Erythroblast (primary cell): ENCODE measurements at regions not wholly inside any gene's neighbourhood (a gene's known extent, or its start where the extent isn't known, plus 50 kb on each side); places are given as distances from the start of the nearest gene placed in this dataset.
"Not testable (repeated sequence)": the region's sequence is repeated elsewhere in the genome, so short reads cannot be mapped to it uniquely, and the experiment has no call there.

Experiments
- DNase-seq, 2 experiments: peaks; one replicate each; lab custom pipeline; 2025; lab: John Stamatoyannopoulos, UW
- GATA1 ChIP-seq: IDR thresholded peaks from 2 replicates; pipeline ENCODE4 v1.6.1; 2011; ENCODE audit warnings: low read depth, mild to moderate bottlenecking, control low read depth, low read length, moderate library complexity
- POLR2A ChIP-seq: IDR thresholded peaks from 2 replicates; pipeline ENCODE4 v1.6.1; 2011; ENCODE audit warnings: mild to moderate bottlenecking, low read length

DNA sequence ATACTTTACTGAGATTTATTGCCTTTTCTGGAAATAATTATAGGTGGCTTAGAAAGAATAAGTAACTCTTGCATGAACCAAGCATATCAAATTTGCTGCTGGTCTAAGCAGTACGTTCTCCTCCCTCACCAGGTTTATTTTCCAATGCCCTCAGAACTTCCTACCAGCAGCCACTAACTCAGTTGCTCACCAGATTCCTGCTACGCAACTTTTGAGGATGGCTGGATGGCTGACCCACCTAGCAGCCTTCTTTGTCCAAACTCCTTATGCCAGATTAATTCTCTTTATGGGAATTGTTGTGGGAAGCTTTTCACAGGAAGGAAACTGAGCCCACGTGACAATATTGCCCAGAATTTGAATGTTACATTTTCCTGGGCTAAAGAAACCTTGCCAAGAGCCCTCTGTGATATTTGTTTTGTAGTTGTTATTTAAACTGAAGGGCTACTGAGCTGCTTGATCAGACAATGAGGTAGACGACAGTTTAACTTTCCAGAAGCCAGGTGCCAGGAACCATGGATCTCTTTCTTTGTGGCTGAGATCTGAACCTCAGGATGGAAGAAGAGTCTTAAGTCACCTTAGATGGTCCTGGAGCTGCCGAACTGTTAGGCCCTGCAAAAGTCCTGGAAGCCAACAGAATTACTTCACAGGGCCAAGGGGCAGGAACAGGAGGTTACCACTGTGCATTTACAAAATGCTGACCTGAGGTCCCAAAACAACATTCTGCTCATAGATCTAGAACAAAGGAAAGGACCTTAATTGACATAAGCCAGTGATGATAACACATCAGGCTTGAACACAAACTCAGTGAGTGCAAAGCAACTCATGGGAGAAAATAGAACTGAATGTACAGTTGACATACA, 85.5 kb upstream of the ATP1A1 start:
- TF ChIP-seq GATA1 (no peak), POLR2A (no peak)
- DNase-seq: no peak

DNA sequence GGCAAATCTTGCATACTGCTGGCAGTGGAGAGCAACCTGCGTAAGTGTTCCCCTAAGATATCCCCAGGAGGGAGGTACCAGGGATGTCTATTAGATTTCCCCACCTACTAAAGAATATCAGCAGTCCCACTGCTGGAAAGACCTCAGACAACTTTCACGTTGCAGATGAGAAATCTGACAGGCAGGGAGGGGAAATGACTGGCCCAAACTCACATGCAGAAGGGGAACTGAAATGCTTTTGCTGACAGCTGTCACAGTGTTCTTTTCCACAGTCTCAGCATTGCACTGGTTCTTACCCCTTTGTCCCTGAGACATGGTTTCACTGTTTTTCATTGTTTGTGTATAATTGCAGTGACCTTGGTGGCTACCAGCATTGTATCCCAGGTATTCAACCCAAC, 84.8 kb upstream of the ATP1A1 start:
- no peak for TF ChIP-seq GATA1
- TF ChIP-seq POLR2A: no peak
- DNase-seq: no peak

DNA sequence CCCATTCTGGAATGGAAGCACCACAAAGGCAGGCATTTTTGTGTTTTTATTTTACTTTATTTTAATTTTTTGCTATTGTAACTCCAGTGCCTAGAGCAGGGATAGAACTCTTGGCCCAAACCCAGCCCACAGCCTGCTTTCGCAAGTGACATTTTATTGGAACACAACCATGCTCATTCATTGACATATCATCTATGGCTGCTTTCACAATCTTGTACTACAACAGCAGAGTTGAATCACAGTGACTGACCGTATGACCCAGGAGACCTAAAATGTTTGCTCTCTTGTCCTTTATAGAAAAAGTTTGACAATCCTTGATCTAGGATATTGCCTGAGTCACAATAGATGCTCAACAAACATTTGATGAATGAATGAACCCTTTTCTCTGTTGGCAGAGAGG, 83.9 kb upstream of the ATP1A1 start:
- no peak for DNase-seq
- TF ChIP-seq GATA1 (no peak), POLR2A (no peak)

DNA sequence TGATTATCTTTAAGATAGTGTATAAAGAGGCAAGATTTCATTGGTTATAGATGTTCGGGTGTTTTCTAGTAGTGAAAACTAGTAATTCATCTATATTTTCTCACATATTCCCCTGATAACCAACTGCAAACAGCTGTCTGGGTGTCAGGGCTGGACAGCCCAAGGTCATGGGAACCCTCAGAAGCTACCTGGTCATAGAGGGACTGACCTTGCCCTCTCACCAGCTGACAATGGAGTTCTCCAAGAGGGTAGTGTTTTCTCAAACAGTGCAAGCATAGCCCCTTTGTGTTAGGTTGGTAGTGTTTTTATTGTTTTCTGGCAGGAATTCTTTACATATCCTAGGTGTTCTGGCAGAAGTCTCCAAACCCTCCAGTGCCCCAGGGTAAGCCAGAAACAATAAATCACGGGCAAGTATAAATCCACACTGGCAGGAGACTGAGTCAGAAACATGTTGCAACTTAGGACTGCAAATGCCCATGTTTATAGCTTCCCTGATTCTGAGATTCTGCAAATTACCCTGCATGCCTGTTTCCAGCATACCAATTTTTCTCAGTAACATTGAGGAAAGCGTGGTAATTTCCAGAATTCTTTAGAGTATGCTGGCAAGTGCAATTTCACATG, 82.8 kb upstream of the ATP1A1 start:
- DNase-seq: no peak
- no peak for TF ChIP-seq GATA1
- TF ChIP-seq POLR2A: no peak

- TF ChIP-seq POLR2A (no peak), GATA1 (no peak)
- DNase-seq: no peak
Measured at GRCh38 chr1:116291024-116291423, 82.0 kb upstream of the ATP1A1 start.

DNA sequence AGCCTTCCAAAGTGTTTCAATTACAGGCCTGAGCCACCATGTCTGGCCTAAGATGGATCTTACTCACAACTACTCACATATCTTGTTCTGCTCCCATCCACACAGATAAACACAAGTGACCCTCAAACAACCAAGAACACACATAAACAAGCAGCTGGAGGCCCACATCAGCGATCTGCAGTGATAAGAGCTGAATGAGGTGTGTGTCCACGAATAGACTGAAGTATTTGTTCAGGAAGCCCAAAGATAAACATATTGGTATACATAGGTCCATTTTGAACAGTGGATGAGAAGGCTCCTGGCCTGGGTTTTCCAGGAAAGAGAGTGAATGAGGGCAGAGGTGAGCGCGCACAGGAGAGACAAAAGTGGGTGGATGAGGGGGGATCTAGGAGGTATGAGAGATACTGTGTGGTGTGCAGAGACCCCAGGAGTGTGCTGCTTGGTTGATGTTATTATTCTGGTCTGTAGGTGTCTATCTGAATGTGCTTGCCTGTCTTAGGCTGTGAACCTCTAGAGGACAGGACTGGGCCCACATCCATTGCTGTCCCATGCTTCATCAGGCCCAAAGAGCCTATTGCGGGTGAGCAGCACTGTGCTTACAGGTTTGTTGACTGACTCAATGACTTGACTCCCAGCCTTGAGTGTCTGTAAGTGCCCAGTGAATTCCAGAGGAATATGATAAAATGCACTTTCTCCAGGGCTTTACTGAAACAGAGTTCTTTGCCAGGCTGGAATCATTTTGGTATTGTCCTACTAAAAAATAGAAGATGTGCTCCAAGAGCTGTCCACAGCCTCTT, 79.9 kb upstream of the ATP1A1 start:
- TF ChIP-seq POLR2A (no peak), GATA1 (no peak)
- DNase-seq: no peak

- no peak for DNase-seq
- TF ChIP-seq POLR2A (no peak), GATA1 (no peak)
Measured at GRCh38 chr1:116297495-116298212, 75.4 kb upstream of the ATP1A1 start.

DNA sequence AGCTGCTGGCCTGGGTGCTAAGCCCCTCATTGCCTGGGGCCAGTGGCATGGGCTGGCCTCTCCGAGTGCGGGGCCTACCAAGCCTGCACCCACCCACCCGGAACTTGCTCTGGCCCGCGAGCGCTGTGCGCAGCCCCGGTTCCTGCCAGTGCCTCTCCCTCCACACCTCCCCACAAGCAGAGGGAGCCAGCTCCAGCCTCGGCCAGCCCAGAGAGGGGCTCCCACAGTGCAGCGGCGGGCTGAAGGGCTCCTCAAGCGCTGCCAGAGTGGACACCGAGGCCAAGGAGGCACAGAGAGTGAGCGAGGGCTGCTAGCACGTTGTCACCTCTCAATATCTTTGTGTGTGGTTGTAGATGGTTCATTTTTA, 74.8 kb upstream of the ATP1A1 start:
- not testable (repeated sequence) for DNase-seq

DNA sequence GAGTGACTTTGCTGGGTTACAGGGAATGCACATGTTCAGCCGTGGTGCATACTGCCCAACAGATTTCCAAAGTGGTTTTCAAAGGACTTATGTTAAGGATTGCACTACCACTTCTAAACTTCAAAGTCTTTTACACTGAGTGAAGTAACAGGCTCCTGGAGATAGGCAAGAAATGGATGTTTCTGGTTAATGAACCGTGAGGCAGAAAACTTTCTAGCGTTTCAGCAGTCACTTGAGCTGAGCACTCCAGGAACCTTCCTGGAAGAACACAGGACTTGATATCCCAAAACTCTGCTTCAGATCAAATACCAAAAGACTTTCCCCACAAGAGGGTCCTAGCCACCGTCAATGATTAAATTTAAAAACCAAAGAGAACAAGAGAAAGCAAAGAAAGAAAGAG, 74.3 kb upstream of the ATP1A1 start:
- TF ChIP-seq POLR2A (no peak), GATA1 (no peak)
- DNase-seq: no peak

DNA sequence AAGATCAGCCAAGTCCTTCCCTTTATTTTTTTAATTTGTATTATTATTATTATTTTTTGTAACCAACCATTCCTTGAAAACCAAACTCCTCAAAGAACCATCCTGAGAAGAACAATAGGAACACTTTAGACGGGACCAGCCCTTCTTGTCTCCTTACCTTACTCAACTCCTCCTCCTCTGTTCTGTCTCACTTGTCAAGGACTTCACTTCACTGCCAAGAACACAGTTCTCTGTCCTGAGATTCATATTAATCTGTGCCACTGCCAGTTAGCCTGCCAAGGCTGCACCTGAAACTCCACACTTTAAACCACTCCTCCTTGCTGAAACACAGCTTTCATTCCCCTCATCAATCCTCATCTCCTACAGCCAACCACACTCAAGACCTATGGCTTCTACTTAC, 73.8 kb upstream of the ATP1A1 start:
- no peak for DNase-seq
- TF ChIP-seq POLR2A (no peak), GATA1 (no peak)

- TF ChIP-seq GATA1 (no peak), POLR2A (no peak)
- DNase-seq: no peak
Measured at GRCh38 chr1:116302281-116302680, 70.8 kb upstream of the ATP1A1 start.

- no peak for DNase-seq
- TF ChIP-seq GATA1 (no peak), POLR2A (no peak)
Measured at GRCh38 chr1:116306102-116306501, 66.9 kb upstream of the ATP1A1 start.

DNA sequence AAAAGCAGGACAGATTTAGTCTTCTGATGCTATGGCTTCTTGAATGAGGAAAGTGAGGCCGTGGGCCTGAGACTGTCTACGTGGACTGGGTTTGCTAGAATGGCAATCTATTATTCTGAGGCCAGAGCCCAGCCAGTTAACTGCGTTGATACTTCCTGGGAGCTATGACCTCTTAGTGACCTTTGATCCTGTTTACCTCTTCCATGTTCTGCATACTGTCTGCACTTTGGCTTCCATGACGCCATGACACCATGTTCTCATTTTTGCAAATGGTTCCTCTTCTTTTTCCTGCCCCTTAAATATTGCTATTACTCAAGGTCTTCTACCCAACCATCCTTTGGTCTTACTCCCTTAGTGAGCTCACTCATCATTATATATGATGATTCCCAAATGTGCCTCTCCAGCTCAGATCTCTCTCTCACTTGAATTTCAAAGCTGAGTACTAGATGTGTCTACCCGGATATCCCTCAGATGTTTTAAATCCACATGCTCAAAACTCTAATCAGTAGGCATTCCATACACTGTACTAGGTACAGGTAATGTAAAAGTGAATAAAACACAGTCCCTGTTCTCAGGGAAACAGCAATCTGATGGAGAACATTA, 66.1 kb upstream of the ATP1A1 start:
- TF ChIP-seq GATA1: no peak
- no peak for TF ChIP-seq POLR2A
- no peak for DNase-seq

GRCh38 chr1:116308276-116308675, 64.8 kb upstream of the ATP1A1 start:
- no peak for DNase-seq
- no peak for TF ChIP-seq POLR2A
- no peak for TF ChIP-seq GATA1
